ENCODE measurements at regions not wholly inside any gene's neighbourhood (a gene's known extent, or its start where the extent isn't known, plus 50 kb on each side); places are given as distances from the start of the nearest gene placed in this dataset.

DNA sequence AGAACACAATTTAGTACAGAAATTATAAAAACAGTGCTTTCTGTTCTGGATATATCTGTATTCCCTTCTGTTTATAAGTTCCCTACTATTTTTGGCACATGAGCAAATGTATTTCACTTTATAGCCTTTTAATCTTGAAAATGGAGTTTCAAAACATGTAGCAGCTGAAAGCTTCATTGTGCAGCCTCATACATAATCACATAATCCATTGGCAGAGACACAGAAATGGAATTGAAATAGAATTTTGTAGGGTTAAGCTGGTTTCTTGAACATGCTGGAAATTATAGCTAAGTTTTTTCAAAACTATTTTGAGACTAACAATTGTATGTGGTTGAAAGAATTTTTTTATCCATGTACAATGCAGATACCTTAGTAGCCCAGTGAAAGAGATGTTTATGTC, 614.3 kb upstream of the MDGA2 start:
- TF ChIP-seq ESRRG (CRISPR knock-in tag; IDR thresholded peaks at IDR 0.05): no peak
- no peak for TF ChIP-seq ZFP3 (CRISPR knock-in tag; IDR thresholded peaks at IDR 0.05)
- no peak for TF ChIP-seq RARB (CRISPR knock-in tag; IDR thresholded peaks at IDR 0.05)
- TF ChIP-seq, protein P1, sequence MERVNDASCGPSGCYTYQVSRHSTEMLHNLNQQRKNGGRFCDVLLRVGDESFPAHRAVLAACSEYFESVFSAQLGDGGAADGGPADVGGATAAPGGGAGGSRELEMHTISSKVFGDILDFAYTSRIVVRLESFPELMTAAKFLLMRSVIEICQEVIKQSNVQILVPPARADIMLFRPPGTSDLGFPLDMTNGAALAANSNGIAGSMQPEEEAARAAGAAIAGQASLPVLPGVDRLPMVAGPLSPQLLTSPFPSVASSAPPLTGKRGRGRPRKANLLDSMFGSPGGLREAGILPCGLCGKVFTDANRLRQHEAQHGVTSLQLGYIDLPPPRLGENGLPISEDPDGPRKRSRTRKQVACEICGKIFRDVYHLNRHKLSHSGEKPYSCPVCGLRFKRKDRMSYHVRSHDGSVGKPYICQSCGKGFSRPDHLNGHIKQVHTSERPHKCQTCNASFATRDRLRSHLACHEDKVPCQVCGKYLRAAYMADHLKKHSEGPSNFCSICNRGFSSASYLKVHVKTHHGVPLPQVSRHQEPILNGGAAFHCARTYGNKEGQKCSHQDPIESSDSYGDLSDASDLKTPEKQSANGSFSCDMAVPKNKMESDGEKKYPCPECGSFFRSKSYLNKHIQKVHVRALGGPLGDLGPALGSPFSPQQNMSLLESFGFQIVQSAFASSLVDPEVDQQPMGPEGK (CRISPR knock-in tag; IDR thresholded peaks at IDR 0.05; ENCODE audit: borderline replicate concordance): no peak
- TF ChIP-seq ARNTL (CRISPR knock-in tag; IDR thresholded peaks at IDR 0.05; ENCODE audit: borderline replicate concordance, low read depth): no peak
- no peak for TF ChIP-seq ZNF565 (CRISPR knock-in tag; conservative IDR thresholded peaks at IDR 0.05; ENCODE audit: low read depth)
- no peak for TF ChIP-seq BACH2 (CRISPR knock-in tag; IDR thresholded peaks at IDR 0.05; ENCODE audit: borderline replicate concordance)
- TF ChIP-seq ZFP30 (CRISPR knock-in tag; IDR thresholded peaks at IDR 0.05): no peak
- TF ChIP-seq, protein P2, sequence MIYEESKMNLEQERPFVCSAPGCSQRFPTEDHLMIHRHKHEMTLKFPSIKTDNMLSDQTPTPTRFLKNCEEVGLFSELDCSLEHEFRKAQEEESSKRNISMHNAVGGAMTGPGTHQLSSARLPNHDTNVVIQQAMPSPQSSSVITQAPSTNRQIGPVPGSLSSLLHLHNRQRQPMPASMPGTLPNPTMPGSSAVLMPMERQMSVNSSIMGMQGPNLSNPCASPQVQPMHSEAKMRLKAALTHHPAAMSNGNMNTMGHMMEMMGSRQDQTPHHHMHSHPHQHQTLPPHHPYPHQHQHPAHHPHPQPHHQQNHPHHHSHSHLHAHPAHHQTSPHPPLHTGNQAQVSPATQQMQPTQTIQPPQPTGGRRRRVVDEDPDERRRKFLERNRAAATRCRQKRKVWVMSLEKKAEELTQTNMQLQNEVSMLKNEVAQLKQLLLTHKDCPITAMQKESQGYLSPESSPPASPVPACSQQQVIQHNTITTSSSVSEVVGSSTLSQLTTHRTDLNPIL (CRISPR knock-in tag; IDR thresholded peaks at IDR 0.05; ENCODE audit: low read depth): no peak
- TF ChIP-seq TOX (CRISPR knock-in tag; IDR thresholded peaks at IDR 0.05; ENCODE audit: borderline replicate concordance): no peak
- TF ChIP-seq GLIS3 (CRISPR knock-in tag; IDR thresholded peaks at IDR 0.05): no peak
- TF ChIP-seq, protein P3, sequence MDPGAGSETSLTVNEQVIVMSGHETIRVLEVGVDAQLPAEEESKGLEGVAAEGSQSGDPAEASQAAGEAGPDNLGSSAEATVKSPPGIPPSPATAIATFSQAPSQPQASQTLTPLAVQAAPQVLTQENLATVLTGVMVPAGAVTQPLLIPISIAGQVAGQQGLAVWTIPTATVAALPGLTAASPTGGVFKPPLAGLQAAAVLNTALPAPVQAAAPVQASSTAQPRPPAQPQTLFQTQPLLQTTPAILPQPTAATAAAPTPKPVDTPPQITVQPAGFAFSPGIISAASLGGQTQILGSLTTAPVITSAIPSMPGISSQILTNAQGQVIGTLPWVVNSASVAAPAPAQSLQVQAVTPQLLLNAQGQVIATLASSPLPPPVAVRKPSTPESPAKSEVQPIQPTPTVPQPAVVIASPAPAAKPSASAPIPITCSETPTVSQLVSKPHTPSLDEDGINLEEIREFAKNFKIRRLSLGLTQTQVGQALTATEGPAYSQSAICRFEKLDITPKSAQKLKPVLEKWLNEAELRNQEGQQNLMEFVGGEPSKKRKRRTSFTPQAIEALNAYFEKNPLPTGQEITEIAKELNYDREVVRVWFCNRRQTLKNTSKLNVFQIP (CRISPR knock-in tag; IDR thresholded peaks at IDR 0.05; ENCODE audit: borderline replicate concordance, low read depth): no peak
- TF ChIP-seq, protein P4, sequence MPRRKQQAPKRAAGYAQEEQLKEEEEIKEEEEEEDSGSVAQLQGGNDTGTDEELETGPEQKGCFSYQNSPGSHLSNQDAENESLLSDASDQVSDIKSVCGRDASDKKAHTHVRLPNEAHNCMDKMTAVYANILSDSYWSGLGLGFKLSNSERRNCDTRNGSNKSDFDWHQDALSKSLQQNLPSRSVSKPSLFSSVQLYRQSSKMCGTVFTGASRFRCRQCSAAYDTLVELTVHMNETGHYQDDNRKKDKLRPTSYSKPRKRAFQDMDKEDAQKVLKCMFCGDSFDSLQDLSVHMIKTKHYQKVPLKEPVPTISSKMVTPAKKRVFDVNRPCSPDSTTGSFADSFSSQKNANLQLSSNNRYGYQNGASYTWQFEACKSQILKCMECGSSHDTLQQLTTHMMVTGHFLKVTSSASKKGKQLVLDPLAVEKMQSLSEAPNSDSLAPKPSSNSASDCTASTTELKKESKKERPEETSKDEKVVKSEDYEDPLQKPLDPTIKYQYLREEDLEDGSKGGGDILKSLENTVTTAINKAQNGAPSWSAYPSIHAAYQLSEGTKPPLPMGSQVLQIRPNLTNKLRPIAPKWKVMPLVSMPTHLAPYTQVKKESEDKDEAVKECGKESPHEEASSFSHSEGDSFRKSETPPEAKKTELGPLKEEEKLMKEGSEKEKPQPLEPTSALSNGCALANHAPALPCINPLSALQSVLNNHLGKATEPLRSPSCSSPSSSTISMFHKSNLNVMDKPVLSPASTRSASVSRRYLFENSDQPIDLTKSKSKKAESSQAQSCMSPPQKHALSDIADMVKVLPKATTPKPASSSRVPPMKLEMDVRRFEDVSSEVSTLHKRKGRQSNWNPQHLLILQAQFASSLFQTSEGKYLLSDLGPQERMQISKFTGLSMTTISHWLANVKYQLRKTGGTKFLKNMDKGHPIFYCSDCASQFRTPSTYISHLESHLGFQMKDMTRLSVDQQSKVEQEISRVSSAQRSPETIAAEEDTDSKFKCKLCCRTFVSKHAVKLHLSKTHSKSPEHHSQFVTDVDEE (CRISPR knock-in tag; IDR thresholded peaks at IDR 0.05): no peak
- TF ChIP-seq ZNF70 (CRISPR knock-in tag; IDR thresholded peaks at IDR 0.05): no peak

Data from SK-N-SH treated with all-trans-retinoic acid at 6 μM for 48 hours (cell line).